Fibroblast of gingiva (primary cell): ENCODE measurements at regions not wholly inside any gene's neighbourhood (a gene's known extent, or its start where the extent isn't known, plus 50 kb on each side); places are given as distances from the start of the nearest gene placed in this dataset.

Source experiments
- DNase-seq: peaks from one replicate; pipeline ENCODE4 v3.0.0-alpha.2; 2011; ENCODE audit warnings: low read depth

DNA sequence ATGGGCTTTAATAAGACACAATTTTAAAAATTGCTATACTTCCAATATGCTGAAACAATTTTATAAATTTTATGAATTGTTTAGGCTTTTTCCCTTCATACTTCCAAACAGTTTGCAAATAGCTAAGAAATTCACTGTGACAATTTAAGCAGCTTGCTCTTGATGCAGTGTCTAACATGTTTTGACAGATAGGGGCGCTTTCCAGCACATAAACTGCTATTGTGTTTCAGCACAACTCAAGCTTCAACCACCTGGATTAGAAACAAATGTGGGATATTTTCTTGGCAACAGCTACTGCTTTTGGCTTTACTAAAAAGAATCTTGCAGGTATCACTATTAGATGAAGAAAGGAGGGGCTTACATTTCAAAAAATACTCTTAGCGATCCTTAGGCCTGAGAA lies 565.8 kb upstream of the DPPA4 start:
- no peak for DNase-seq

DNA sequence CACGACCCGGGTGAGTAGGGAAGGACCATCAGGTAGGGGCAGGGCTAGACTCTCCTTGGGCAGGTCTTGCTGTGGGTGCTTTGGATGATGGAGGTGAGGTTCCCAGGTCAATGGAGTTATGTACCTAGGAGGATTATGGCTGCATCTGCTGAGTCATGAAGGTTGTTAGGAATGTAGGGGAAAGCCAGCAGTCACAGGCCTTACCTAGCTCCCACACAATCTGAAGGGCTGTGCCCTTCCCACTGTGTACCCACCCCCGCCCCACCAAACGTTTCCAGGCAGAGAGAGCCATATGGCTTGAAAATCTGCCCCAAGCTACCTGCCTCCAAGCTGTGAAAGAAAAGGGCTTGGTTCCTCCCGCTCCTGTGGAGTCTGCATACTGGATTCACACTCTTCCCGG lies 573.4 kb upstream of the DPPA4 start:
- no peak for DNase-seq

DNA sequence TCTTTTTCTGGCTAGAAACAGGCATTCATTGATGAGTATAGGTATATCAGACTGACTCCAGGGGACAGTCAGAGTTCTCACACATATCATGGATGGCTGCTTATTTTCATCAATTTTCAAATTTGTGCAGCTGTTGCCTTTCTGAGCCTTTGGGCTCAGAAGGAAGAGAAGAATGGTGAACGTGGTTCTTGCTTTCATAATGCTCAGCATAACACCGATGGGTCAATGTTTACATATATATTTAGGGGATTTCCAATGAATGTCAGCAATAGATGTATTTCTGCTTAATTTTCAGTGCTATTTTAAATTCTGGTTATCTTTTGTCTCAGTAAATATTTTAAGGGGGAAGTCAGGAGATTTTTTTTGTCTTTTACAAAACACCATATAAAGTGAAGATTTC lies 581.4 kb upstream of the DPPA4 start:
- no peak for DNase-seq

GRCh38 chr3:109920749-109921148 lies 583.4 kb upstream of the DPPA4 start:
- DNase-seq = no peak

DNA sequence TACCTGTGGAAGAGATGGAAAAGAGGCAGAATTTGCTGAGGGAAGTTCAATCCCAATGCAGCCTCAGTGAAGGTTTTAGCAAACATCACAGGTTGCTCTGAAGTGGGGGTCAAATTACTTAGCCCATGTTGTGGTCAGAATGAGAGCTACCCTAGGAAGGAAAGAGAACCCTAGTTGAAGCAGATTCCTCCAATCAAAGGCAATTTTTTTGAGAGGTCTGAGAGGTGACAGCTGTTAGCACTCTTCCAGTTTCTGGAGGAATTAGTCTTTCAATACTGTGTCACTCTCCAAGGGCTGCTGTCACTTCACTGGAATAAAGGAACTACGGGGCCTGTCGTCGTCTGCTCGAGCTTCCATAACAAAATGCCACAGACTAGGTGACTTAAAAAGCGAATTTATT lies 584.2 kb upstream of the DPPA4 start:
- DNase-seq = no peak

DNA sequence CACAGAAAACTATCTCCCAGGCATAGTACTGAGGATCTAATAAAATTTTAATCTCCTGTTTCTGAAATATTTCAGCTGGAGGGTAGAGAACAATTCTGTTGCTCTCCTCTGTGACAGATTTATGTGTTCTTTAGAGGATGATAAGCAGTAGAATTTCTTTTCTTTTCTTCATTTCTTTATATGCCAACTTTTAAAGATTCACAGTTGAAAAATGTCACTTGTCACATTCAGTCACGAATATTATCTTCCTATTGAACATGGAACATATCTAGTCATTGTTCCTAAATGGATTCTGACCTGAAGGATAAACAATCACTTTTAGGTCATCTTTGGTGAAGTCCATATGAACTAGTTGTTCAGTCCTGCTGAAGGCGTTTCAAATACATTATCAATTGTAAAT lies 585.5 kb upstream of the DPPA4 start:
- DNase-seq = no peak

GRCh38 chr3:109923431-109923830 lies 586.1 kb upstream of the DPPA4 start:
- DNase-seq = no peak

- DNase-seq = no peak
Observed at GRCh38 chr3:109924196-109924595, 586.9 kb upstream of the DPPA4 start.

GRCh38 chr3:109926376-109926775 lies 589.0 kb upstream of the DPPA4 start:
- DNase-seq = no peak

DNA sequence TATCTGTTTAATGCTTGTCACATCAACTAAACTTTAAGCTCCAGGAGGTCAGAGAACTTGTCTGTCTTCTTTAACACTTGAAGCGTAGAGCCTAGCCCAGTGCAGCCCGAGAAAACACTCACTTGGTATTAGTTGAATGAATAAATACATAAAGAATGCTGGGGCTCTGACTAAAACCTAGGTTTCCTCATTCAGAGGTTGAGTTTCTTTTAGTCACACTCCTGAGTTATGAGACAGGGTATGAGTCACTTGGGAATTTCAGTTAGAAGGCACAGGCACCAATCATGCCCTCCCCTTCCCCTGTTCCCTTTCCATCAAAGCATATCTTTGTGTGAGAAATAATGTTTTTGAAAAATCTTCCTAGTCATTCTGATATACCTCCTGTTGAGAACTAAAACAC lies 589.8 kb upstream of the DPPA4 start:
- peak; percentile 81 for DNase-seq

GRCh38 chr3:109927726-109928125 lies 590.4 kb upstream of the DPPA4 start:
- DNase-seq = no peak

DNA sequence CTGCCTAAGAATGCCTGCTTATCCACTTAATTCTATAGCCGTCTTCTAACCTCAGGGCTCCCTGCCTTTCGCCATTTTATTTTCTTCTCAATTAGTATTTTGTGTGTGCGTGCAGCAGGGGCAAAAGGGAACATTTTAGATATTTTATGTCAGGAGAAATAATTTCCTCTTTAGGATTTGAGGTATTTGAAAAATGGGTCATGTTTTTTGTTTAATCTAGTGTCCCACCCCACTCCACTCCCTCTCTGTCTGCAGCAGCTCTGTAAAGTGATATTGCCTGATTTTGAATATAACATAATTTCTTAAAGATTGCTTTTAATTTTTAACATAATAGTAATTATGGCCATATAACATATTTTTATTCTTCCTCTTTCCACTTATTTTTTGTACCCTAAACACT lies 593.2 kb upstream of the DPPA4 start:
- DNase-seq = no peak

DNA sequence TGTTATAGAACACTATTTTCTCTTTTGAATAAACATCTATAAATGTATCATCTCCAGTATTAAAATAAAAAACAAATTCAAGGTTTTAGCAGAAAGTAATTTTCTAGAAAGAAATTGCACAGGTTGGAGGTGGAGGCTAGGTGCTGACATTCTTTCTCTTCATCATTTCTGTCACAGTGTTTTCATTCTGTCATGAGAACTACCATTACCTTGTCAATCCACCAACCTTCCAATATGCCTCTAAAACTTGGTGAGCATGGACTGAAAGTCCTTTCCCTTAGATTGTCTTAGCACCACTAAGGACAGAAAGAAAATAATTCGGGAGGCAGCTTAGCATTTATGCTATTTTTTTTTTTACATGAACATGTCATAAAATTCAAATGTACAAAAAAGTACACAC lies 596.2 kb upstream of the DPPA4 start:
- DNase-seq = no peak

- no peak for DNase-seq
Observed at GRCh38 chr3:109939817-109940216, 602.5 kb upstream of the DPPA4 start.

- DNase-seq = peak; percentile 94
Observed at GRCh38 chr3:109943181-109943580, 605.8 kb upstream of the DPPA4 start.

DNA sequence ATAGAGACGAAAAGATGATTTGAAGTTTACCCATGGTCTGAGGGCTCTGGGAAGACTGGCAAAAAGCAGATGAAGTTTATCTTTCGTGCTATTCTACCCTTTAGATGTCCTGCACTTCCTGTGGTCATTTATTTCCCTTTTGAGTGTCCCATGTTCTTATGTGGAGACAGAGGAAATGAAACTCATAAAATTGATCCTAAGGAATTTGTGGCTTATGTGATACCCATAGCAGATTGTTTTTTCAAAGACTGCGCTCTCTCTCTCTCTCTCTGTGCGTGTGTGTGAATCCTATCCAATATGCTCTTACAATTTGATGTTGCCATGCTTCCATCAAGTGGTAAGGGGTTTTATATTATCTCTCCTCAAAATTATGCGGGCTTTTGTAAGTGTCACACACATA lies 607.5 kb upstream of the DPPA4 start:
- no peak for DNase-seq

GRCh38 chr3:109952924-109953323 lies 615.6 kb upstream of the DPPA4 start:
- DNase-seq = peak; percentile 16

DNA sequence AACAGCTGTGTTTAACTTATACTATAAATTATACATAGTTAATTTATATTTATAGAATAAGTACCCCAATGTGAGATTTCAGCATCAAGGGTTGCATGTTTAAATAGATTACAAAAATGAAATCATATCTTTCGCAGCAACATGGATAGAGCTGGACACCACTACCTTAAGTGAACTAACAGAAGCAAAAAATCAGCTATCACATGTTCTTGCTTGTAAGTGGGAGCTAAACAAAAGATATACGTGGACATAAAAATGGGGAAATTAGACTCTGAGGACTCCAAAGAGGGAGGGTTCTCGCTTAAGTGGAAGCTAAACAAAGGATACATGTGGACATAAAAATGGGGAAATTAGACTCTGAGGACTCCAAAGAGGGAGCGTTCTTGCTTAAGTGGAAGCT lies 626.5 kb upstream of the DPPA4 start:
- no peak for DNase-seq

DNA sequence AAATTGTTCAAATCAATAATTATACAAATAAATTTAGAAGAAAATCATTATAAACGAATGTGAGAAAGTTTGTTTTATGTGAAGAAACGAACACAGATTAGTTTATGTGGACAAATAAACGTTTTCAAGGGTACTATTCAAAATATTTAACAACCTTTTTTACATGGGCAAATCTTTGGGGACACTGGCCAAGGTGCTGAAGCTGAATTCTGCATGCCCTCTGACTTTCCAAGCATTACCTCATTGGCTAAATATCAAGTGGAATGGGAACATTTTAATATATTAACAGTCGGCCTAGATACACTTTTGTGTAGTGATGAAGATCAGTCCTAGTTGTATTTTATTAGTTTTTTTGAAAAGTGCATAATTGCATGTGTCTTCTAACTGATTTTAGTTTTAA lies 636.4 kb upstream of the DPPA4 start:
- DNase-seq = no peak

DNA sequence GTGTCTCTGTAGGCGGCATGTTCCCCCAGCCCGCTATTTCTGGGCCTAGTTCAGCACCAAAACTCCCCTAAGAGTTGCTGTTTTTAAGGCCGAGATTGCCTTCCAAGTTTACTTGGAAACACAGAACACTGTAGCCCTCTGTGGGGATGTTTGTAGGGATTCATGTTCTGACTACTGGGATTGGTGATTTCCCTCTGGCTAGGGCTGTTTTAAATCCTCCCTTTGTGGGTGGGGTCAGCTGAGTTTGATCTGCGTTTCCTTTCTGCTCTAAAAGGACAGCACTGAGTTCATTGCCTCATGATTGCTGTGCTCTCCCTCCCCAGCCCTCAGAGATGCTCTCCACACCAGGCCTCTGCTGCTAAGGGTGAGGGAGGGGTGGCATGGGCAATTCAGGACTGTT lies 640.6 kb upstream of the DPPA4 start:
- DNase-seq = no peak

DNA sequence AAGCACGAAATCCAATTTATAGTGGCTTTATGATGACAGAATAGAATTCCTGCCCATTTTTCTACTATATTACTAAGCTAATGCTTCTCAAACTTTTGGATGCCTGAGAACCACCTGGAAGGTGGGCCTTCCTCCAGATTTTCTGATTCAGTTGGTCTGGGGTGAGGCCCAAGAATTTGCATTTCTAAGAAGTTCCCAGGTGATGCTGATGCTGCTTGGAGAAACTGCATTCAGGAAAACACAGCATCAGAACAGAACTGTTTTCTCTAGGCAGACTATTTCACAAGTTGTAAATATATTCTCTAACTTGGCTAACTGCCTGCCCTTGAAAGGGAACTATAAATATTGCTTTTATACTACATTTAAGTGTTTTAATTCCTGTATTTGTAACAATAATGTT lies 644.9 kb upstream of the DPPA4 start:
- DNase-seq = no peak

DNA sequence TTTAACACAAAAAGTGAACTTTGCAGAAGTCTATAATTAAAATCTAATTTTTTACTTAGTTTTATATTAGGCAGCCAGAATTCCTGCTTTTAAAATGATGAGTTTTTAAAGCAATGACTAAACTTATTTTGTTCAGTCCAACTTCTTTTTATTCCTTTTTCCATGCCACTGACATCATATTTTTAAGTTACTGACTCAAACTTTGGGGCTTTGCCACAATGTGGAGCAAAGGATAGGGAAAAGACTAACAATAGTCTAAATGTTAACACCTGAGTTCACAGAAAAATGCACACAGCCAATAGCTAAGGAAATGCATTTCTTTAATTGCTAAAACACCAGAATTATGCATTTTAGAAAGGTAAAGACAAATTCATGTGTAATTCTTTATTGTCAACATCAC lies 647.6 kb upstream of the DPPA4 start:
- no peak for DNase-seq

DNA sequence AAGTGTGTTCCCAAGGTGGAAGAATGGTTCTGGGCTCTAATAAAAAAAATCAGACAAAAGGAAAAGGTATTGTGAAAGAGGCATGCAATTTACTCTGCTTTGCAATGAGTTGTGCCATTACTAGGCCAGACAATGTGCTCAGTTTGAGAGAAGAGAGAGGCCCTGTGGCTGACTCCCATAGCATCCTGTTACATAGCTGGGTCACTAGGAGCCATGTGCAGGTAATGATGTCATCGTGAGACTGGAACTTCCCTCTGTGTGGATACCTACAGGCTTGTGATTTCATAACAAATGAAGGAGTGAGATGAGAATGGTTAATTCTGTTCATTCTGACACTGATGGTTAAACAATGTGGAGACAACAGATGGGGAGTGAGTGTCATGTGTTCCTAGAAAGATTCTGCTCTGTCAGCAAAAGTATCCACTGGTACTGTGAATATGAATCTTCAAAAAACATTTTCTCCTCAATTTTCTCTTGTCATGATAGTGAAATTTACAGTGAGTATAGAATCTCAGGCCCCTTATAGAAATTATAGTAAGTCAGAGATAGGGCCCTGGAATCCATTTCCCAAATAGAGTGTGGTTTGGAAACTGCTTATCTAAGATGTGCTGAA lies 648.7 kb upstream of the DPPA4 start:
- DNase-seq = no peak

DNA sequence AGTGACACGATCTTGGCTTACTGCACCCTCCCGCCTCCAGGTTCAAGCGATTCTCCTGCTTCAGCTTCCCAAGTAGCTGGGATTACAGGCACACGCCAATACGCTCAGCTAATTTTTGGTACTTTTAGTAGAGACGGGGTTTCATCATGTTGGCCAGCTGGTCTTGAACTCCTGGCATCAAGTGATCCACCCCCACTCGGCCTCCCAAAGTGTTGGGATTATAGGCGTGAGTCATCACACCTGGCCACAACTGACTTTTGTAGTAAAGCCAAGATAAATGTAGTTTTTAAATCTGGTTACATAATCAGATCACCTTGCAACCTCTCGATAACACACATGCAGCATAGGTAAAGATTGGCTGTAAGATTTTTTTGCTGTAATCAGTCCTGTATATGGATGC lies 657.5 kb upstream of the DPPA4 start:
- DNase-seq = no peak

GRCh38 chr3:109995377-109995776 lies 658.0 kb upstream of the DPPA4 start:
- no peak for DNase-seq
